HG02884 (cell line): ENCODE measurements at regions not wholly inside any gene's neighbourhood (a gene's known extent, or its start where the extent isn't known, plus 50 kb on each side); places are given as distances from the start of the nearest gene placed in this dataset.
"Not testable (repeated sequence)": the region's sequence is repeated elsewhere in the genome, so short reads cannot be mapped to it uniquely, and the experiment has no call there.

Experiments used
- ATAC-seq: cut with Tn5 transposase; IDR thresholded peaks from one replicate; pipeline ENCODE4 v1.9.1; 2021; ENCODE audit warnings: mild to moderate bottlenecking, moderate library complexity; ENCODE audit not compliant: unreplicated experiment

GRCh38 chr3:193800138-193801043, 207.4 kb downstream of the OPA1 start:
- ATAC-seq = no peak

DNA sequence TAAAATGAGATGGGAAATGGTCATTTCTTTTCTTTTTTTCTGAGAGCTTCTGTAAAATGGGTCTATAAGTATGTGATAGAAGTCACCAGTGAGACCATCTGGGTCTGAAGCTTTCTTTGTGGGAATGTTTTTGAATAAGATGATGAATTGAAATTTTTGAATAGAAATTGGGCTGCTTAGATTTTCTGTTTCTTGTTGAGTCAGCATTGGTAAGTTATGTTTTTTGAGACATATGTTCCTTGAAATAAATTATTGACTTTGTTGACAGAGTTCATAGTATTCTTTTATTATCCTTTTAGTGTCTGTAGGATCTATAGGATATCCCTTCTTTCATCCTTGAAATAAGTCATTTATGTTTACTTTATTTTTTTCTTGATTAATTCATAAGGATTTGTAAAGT, 208.1 kb downstream of the OPA1 start:
- ATAC-seq = no peak

DNA sequence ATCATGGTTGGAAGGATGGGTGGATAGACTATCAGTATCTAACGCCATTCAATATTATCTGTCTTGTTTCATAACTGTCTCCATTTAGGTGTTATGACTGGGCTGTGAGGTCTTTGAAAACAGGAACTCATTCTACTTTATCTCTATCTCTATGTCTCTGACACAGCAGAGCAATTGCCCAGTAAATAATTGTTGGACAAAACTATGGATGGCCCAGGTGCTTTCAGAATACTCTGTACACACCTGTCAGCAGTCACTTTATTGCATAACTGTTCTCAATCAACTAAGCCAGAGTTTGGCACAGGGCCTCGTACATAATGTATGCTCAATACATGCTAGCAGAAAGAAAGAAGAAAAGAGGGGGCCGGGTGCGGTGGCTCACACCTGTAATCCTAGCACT, 210.3 kb downstream of the OPA1 start:
- no peak for ATAC-seq

DNA sequence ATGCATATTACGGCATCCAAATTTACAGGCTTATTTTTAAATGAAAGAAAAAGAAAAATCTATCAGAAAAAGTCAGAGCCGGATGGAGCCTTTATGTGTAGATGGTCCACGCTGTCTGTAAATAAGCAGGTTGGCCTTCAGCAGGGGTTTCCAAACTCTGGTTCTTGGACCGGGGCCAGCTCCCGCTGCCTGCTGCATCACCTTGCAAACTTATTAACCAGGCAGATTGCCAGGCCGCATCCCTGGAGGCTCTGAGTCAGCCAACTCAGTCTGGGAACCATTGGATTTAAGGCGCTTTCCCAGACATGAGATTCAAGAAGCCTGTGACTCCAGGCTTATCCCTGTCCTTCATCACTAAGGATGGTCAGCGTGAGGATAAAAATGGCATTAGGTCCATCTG, 212.4 kb downstream of the OPA1 start:
- no peak for ATAC-seq

- no peak for ATAC-seq
Measured at GRCh38 chr3:193808317-193808716, 215.3 kb downstream of the OPA1 start.

GRCh38 chr3:193809106-193809505, 216.1 kb downstream of the OPA1 start:
- ATAC-seq = no peak

GRCh38 chr3:193812078-193812725, 219.2 kb downstream of the OPA1 start:
- ATAC-seq = no peak

GRCh38 chr3:193812791-193813500, 219.9 kb downstream of the OPA1 start:
- ATAC-seq = no peak

DNA sequence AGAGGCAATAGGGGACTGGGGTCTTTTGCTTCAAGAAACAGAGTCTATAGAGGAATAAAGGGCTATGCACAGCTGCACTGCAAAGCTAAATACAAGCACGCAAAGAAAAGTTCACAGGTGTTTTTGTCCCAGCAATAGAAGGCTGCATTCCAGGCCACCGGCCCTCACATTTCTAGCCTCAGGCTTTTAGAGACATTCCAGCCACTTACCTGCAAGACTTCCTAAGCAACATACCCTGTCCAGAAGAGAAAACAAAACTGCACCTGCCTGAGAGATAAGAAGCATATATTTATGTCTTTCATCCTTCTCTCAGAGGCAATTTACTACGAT, 220.5 kb downstream of the OPA1 start:
- ATAC-seq = no peak

DNA sequence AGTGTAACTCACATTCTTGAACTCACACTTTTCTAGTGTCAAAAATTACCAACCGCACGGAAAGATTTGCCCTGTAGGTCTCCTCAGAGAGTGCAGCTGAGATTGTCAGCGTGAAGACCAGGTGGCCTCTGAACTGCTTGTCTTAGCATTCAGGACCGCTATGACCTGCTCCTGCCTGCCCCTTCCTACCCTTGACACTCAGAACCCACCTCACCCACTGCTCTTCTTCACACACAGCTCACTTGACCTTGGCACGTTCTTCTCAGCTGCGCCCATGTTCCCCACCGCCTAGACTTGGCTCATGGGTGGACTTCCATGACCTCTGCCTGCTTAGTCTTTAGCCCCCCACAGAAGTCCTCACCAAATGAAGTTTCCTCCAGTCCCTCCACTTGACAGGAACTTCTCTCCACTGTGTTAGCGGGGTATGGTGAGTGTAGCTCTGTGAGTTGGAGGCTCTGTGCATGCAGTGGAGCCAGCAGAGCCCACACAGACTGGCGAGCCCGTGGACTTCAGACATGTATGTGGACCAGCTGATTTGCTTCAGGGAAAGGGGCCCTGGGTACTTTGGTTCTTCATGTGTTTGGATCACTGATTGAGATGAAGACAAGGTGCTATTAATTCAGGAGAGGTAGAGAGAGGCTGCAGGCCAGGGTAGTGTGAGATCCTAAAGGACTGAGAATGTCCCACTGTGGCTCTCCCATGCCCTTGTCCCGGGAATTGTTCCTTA, 221.3 kb downstream of the OPA1 start:
- no peak for ATAC-seq

DNA sequence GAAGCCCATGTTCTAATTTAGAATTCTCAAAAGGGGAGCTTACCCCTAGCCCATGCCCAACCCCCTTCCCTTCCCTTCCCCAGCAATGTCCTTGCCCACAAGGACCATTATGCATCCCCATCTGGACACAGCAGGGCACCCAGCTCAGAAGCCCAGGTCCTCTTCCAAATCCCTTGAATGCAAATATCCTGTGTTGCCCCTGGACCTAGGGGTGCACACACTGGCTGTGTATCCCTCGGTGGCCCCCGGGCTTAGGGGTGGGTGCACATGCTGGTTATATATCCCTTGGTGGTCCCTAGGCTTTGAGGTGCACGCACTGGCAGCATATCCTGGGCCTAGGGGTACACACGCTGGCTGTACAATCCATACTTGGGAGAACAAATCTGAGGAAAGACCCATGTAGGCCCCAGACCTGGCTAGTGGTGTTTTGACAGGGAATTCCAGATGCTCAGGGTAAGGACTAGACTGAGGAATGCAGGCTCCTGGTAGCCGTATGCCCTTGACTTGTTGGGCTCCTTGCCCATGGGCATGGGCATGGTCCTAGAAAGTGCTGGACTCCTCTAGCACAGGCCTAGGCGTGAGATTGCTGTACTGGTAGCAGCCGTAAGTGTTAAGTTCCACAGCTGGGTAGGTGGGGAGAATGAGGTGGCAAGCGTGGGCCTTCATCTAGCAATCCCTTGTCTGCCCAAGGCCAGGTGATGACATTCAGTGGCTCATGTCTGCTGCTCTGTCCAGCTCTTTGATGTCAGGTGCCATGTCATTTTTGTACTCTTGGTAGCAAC, 222.4 kb downstream of the OPA1 start:
- ATAC-seq = no peak

GRCh38 chr3:193816028-193816395, 223.0 kb downstream of the OPA1 start:
- ATAC-seq = no peak

GRCh38 chr3:193816656-193817311, 223.8 kb downstream of the OPA1 start:
- no peak for ATAC-seq

GRCh38 chr3:193819117-193820010, 226.4 kb downstream of the OPA1 start:
- no peak for ATAC-seq

GRCh38 chr3:193821151-193821668, 228.2 kb downstream of the OPA1 start:
- no peak for ATAC-seq

- no peak for ATAC-seq
Measured at GRCh38 chr3:193822492-193823212, 229.6 kb downstream of the OPA1 start.

GRCh38 chr3:193823213-193823605, 230.2 kb downstream of the OPA1 start:
- not testable (repeated sequence) for ATAC-seq

GRCh38 chr3:193824365-193824764, 231.4 kb downstream of the OPA1 start:
- ATAC-seq = no peak
